GM12878 (cell line): ENCODE measurements at regions not wholly inside any gene's neighbourhood (a gene's known extent, or its start where the extent isn't known, plus 50 kb on each side); places are given as distances from the start of the nearest gene placed in this dataset.

Experiments
- ATAC-seq: fragments of 200-7000 bp; cut with Tn5 transposase; 3 replicates; pipeline ENCODE4 v1.9.1; 2020; ENCODE audit warnings: mild to moderate bottlenecking, moderate library complexity
- BruUV-seq: library from RNA; stranded (reverse); fragments of 400-500 nt; replicated peaks from 2 replicates; lab custom pipeline; 2021; lab: Mats Ljungman, UMichigan
- CTCF ChIA-PET: fragments of 300-600 bp; sonication (Branson Sonifier 250); formaldehyde crosslinking; extraction: SDS; loops from one replicate; lab custom pipeline; 2021; ENCODE audit warnings: inconsistent platforms; lab: Yijun Ruan, JAX
- POLR2A ChIA-PET: fragments of 350-600 bp; formaldehyde crosslinking; extraction: SDS; loops from one replicate; lab custom pipeline; 2021; ENCODE audit warnings: inconsistent platforms; lab: Charles Lee
- RAD21 ChIA-PET: fragments of 300-600 bp; sonication (Branson Sonifier 250); formaldehyde crosslinking; loops from one replicate; lab custom pipeline; 2023; ENCODE audit warnings: antibody characterized with exemption; ENCODE audit not compliant: unreplicated experiment; lab: Charles Lee
- SMC1A ChIA-PET: fragments of 300-600 bp; sonication (Branson Sonifier 250); formaldehyde crosslinking; loops from one replicate; lab custom pipeline; 2023; ENCODE audit not compliant: unreplicated experiment, uncharacterized antibody; lab: Charles Lee
- DNase-seq: peaks from one replicate; pipeline ENCODE4 v3.0.0-alpha.2; 2011; ENCODE audit warnings: low read depth, low spot score
- FAIRE-seq: peaks from 3 replicates; lab custom pipeline; 2011; peaks lifted over from hg19 to GRCh38; lab: Jason Lieb, UNC
- H2AFZ ChIP-seq: 2 replicates; pipeline ENCODE4 v1.6.0; 2011; ENCODE audit warnings: low read depth, low read length, control low read depth; ENCODE audit not compliant: control insufficient read depth
- H3K27ac ChIP-seq: 2 replicates; pipeline ENCODE4 v1.5.1; 2011; ENCODE audit warnings: control low read depth; ENCODE audit not compliant: control insufficient read depth, insufficient read depth
- H3K27me3 ChIP-seq, 2 experiments: replicated peaks in 1 of 2; 2 replicates each; pipeline versions ENCODE4 v1.6.0 to v1.6.1; 2011; ENCODE audit warnings: low read length in 1 of 2; ENCODE audit not compliant: control insufficient read depth in 2 of 2, insufficient read depth in 2 of 2
- H3K36me3 ChIP-seq, 2 experiments: 2 replicates each; pipeline ENCODE4 v1.5.1; 2011; ENCODE audit warnings: low read length in 1 of 2; ENCODE audit not compliant: control insufficient read depth in 2 of 2, insufficient read depth in 2 of 2
- H3K4me1 ChIP-seq: 2 replicates; pipeline ENCODE4 v1.6.1; 2011; ENCODE audit warnings: mild to moderate bottlenecking, low read length, moderate library complexity, mixed read lengths; ENCODE audit not compliant: control insufficient read depth, insufficient read depth
- H3K4me2 ChIP-seq: 2 replicates; pipeline ENCODE4 v1.6.0; 2011; ENCODE audit warnings: control low read depth; ENCODE audit not compliant: control insufficient read depth, insufficient read depth
- H3K4me3 ChIP-seq: fragments of 200-600 bp; sonication (generic); 2 replicates; pipeline ENCODE4 v1.5.1; 2016
- H3K79me2 ChIP-seq: 2 replicates; pipeline ENCODE4 v1.6.0; 2011; ENCODE audit warnings: low read length; ENCODE audit not compliant: control insufficient read depth, insufficient read depth
- H3K9ac ChIP-seq: 2 replicates; pipeline ENCODE4 v1.8.0; 2011; ENCODE audit warnings: low read length, control low read depth, mixed read lengths; ENCODE audit not compliant: control insufficient read depth, insufficient read depth
- H3K9me3 ChIP-seq: replicated peaks from 3 replicates; pipeline ENCODE4 v1.5.1; 2011; ENCODE audit warnings: mild to moderate bottlenecking, low read length; ENCODE audit not compliant: control insufficient read depth, insufficient read depth
- H4K20me1 ChIP-seq: 2 replicates; pipeline ENCODE4 v1.6.0; 2011; ENCODE audit not compliant: control insufficient read depth, insufficient read depth
- CTCF ChIP-seq, 3 experiments: IDR thresholded peaks in 2 of 3; conservative IDR thresholded peaks in 1 of 3; 2 replicates each; pipeline ENCODE4 v1.5.1; 2011; ENCODE audit warnings: low read depth in 3 of 3, low read length in 3 of 3, mild to moderate bottlenecking in 3 of 3, control low read depth in 2 of 3, moderate library complexity in 2 of 3, inconsistent platforms in 1 of 3, mixed read lengths in 1 of 3; ENCODE audit not compliant: control insufficient read depth in 2 of 3, insufficient read depth in 1 of 3; ENCODE audit errors: extremely low read depth in 1 of 3
- RAD21 ChIP-seq: IDR thresholded peaks from 2 replicates; pipeline ENCODE4 v1.6.1; 2011; ENCODE audit warnings: mild to moderate bottlenecking, low read depth, low read length, moderate library complexity; ENCODE audit not compliant: insufficient read depth
- SIX5 ChIP-seq: IDR thresholded peaks from 2 replicates; pipeline ENCODE4 v1.6.1; 2011; ENCODE audit warnings: mild to moderate bottlenecking, low read depth, low read length, moderate library complexity; ENCODE audit not compliant: severe bottlenecking
- SMC3 ChIP-seq: IDR thresholded peaks from 2 replicates; pipeline ENCODE4 v1.6.1; 2011; ENCODE audit warnings: low read length, improper control_type of control experiment, borderline replicate concordance
- SP1 ChIP-seq: IDR thresholded peaks from one replicate; pipeline ENCODE4 v1.6.1; 2011; ENCODE audit warnings: low read depth, low read length
- WGBS: methylation state at CpG from one replicate; pipeline ENCODE4 v1.1.6; 2016; ENCODE audit warnings: low lambda C conversion rate; ENCODE audit not compliant: insufficient replicate concordance, insufficient coverage; ENCODE audit errors: missing lambda C conversion rate; 5-methylcytosine and 5-hydroxymethylcytosine counted together
- in situ Hi-C: fragments of 300-500 bp; cut with MboI; formaldehyde crosslinking; loops from 9 replicates; pipeline ENCODE4 v1.14.3; 2018; ENCODE audit warnings: mixed read lengths
- intact Hi-C: fragments of 100-400 bp; cut with micrococcal nuclease; formaldehyde crosslinking; loops from one replicate; pipeline ENCODE4 v1.14.2; 2022; ENCODE audit not compliant: unreplicated experiment

GRCh38 chr11:106156290-106156937, 79.0 kb downstream of the AASDHPPT start:
- 25% methylated on average over 4 of the region's 4 CpGs for WGBS
- TF ChIP-seq SMC3 (peak; percentile 66), SP1 (no peak), CTCF (IDR thresholded peaks at IDR 0.05 in 2 of 3, conservative IDR thresholded peaks at IDR 0.05 in 1 of 3; ENCODE audit: control insufficient read depth in 2 of 3, extremely low read depth in 1 of 3, insufficient read depth in 1 of 3, low read depth in 3 of 3, low read length in 3 of 3) (peak; percentile 30 to 48 (median 43); a peak in 5 of 6 replicates), SIX5 (no peak), RAD21 (peak; percentile 53)
- Histone ChIP-seq H3K4me1 (no peaks in the 10 kb centered on the region), H3K79me2 (no peaks in the 10 kb centered on the region), H3K4me3 (no peak overlapping the region), H3K4me2 (no peak overlapping the region), H4K20me1 (no peaks in the 10 kb centered on the region), H3K27ac (no peak overlapping the region), H3K9ac (no peak overlapping the region), H3K9me3 (no peaks in the 10 kb centered on the region), H2AFZ (no peak overlapping the region), H3K36me3 (no peaks in the 10 kb centered on the region), H3K27me3 (no peaks in the 10 kb centered on the region)
- ChIA-PET SMC1A (interaction anchor here (0.8 to 2.0 kb wide), 14 partner anchors 9 to 888 kb away, joined by 3 to 7 read pairs (median 4); no protein-coding TSS in a partner anchor), RAD21 (interaction anchor here (0.6 to 1.0 kb wide), 4 partner anchors 30 to 881 kb away, joined by 3 to 7 read pairs (median 3); no protein-coding TSS in a partner anchor), CTCF (interaction anchor here (0.5 to 2.6 kb wide), 26 partner anchors 8 to 858 kb away, joined by 3 to 13 read pairs (median 4); no protein-coding TSS in a partner anchor), POLR2A (no interaction called here)
- in situ Hi-C loops, result loop anchor here (25.0 kb wide), 1 partner anchor 881 kb away; no protein-coding TSS in a partner anchor
- FAIRE-seq (peak; percentile 54), ATAC-seq (peak; percentile 80), DNase-seq (peak; percentile 12)
- intact Hi-C loops, result loop anchor here (1.0 to 10.0 kb wide), 3 partner anchors 228 to 881 kb away; no protein-coding TSS in a partner anchor
- BruUV-seq, result no TSS peak
